SK-N-SH treated with all-trans-retinoic acid at 6 μM for 48 hours (cell line): ENCODE measurements at regions not wholly inside any gene's neighbourhood (a gene's known extent, or its start where the extent isn't known, plus 50 kb on each side); places are given as distances from the start of the nearest gene placed in this dataset.

Experiments used
- GLIS3 ChIP-seq: fragments of 250-450 bp; sonication (Bioruptor Pico); IDR thresholded peaks from 2 replicates; pipeline ENCODE4 v1.5.0; 2020; ENCODE audit warnings: mild to moderate bottlenecking, moderate library complexity
- TCF4 ChIP-seq: fragments of 250-450 bp; sonication (Bioruptor Pico); IDR thresholded peaks from 2 replicates; pipeline ENCODE4 v1.8.0; 2021; ENCODE audit warnings: mild to moderate bottlenecking, moderate library complexity, borderline replicate concordance
- ZC3H10 ChIP-seq: fragments of 250-450 bp; sonication (Bioruptor Pico); IDR thresholded peaks from 2 replicates; pipeline ENCODE4 v1.5.1; 2021; ENCODE audit warnings: mild to moderate bottlenecking, moderate library complexity
- ZNF565 ChIP-seq: fragments of 450-650 bp; formaldehyde crosslinking; conservative IDR thresholded peaks from 2 replicates; pipeline ENCODE4 v1.5.0; 2020; ENCODE audit warnings: low read depth, mild to moderate bottlenecking, moderate library complexity

DNA sequence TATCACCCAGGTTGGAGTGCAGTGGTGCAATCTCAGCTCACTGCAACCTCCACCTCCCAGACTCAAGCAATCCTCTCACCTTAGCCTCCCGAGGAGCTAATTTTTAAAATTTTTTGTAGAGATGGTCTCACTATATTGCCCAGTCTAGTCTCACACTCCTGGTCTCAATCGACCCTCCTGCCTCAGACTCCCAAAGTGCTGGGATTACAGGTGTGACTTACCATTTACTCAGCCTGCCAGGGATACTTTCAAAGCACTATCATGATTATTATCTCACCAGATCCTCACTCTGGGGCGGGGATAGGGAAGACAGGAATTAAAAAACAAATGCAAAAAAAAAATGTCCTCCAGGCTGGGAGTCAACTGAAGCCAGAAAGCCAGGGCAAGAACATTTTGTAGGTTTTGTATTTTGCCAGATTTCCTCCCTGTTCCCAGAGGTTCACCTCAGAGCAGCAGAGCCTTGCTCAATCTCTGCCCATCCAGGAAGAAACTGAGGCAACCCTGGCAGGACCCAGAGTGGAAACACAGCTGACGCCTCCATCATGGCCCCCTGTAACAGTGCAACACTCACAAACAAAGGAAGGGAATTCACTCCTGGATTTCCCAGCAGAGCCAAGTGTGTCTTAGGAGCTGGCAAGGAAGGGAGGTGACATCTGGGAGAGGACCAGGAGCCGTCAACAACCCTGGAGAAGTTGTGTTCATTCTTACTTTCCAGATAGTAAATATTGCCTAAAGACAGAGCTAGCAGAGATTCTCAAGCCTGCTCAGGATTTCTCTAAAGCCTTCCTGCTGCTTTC is 73.9 kb downstream of the IRF2BPL start:
- TF ChIP-seq ZNF565 (CRISPR knock-in tag) (no peak), TCF4 (no peak), GLIS3 (CRISPR knock-in tag) (no peak), ZC3H10 (CRISPR knock-in tag) (no peak)
